GM23338 (cell line): ENCODE measurements at regions not wholly inside any gene's neighbourhood (a gene's known extent, or its start where the extent isn't known, plus 50 kb on each side); places are given as distances from the start of the nearest gene placed in this dataset.

ENCODE experiments used
- ATAC-seq: fragments of 200-7000 bp; cut with Tn5 transposase; 3 replicates; pipeline ENCODE4 v1.9.1; 2020
- DNase-seq: peaks from one replicate; pipeline ENCODE4 v3.0.0-alpha.2; 2015; ENCODE audit warnings: low spot score
- H2AFZ ChIP-seq: fragments of 200-600 bp; sonication (generic); 2 replicates; pipeline ENCODE4 v1.8.0; 2016; ENCODE audit warnings: antibody characterized with exemption, mild to moderate bottlenecking, moderate library complexity
- H3F3A ChIP-seq: fragments of 200-600 bp; sonication (generic); replicated peaks from 2 replicates; pipeline ENCODE4 v1.8.0; 2017; ENCODE audit warnings: antibody characterized with exemption, mixed run types, low read depth
- H3K27ac ChIP-seq: fragments of 200-600 bp; sonication (generic); 2 replicates; pipeline ENCODE4 v1.6.1; 2016; ENCODE audit warnings: low read depth
- H3K27me3 ChIP-seq: fragments of 200-600 bp; sonication (generic); 2 replicates; pipeline ENCODE4 v1.8.0; 2016; ENCODE audit warnings: mild to moderate bottlenecking, mixed run types, moderate library complexity; ENCODE audit not compliant: insufficient read depth
- H3K36me3 ChIP-seq: fragments of 200-600 bp; sonication (generic); 2 replicates; pipeline ENCODE4 v1.8.0; 2016; ENCODE audit warnings: mild to moderate bottlenecking; ENCODE audit not compliant: insufficient read depth
- H3K4me1 ChIP-seq: fragments of 200-600 bp; sonication (generic); 2 replicates; pipeline ENCODE4 v1.8.0; 2016; ENCODE audit warnings: mild to moderate bottlenecking, moderate library complexity; ENCODE audit not compliant: insufficient read depth
- H3K4me2 ChIP-seq: fragments of 200-600 bp; sonication (generic); 2 replicates; pipeline ENCODE4 v1.7.1; 2017; ENCODE audit warnings: mixed run types
- H3K4me3 ChIP-seq: fragments of 200-600 bp; sonication (generic); 2 replicates; pipeline ENCODE4 v1.6.1; 2016; ENCODE audit warnings: mixed run types
- H3K79me2 ChIP-seq: fragments of 200-600 bp; sonication (generic); replicated peaks from 2 replicates; pipeline ENCODE4 v1.8.0; 2017; ENCODE audit warnings: mild to moderate bottlenecking; ENCODE audit not compliant: insufficient read depth
- H3K9me2 ChIP-seq: fragments of 200-600 bp; sonication (generic); 2 replicates; pipeline ENCODE4 v1.8.0; 2017; ENCODE audit not compliant: insufficient read depth
- H4K20me1 ChIP-seq: fragments of 200-600 bp; sonication (generic); replicated peaks from 2 replicates; pipeline ENCODE4 v1.8.0; 2017; ENCODE audit warnings: mild to moderate bottlenecking; ENCODE audit not compliant: insufficient read depth
- H3K27ac Mint-ChIP-seq: 2 replicates; pipeline ENCODE4 v1.8.0; 2020; ENCODE audit warnings: inconsistent platforms, mild to moderate bottlenecking, moderate library complexity, mixed read lengths
- H3K27me3 Mint-ChIP-seq: 3 replicates; pipeline ENCODE4 v1.8.0; 2022; ENCODE audit warnings: low read depth, mild to moderate bottlenecking, moderate library complexity, mixed read lengths, inconsistent platforms; ENCODE audit not compliant: insufficient read depth, poor library complexity
- H3K36me3 Mint-ChIP-seq: 3 replicates; pipeline ENCODE4 v1.8.0; 2021; ENCODE audit warnings: low read depth, mild to moderate bottlenecking, inconsistent platforms, moderate library complexity, mixed read lengths
- H3K4me1 Mint-ChIP-seq: 3 replicates; pipeline ENCODE4 v1.8.0; 2020; ENCODE audit warnings: mild to moderate bottlenecking, inconsistent platforms, mixed read lengths
- H3K4me3 Mint-ChIP-seq: 3 replicates; pipeline ENCODE4 v1.8.0; 2021; ENCODE audit warnings: moderate library complexity, mild to moderate bottlenecking, inconsistent platforms, mixed read lengths
- H3K9me3 Mint-ChIP-seq: 3 replicates; pipeline ENCODE4 v1.8.0; 2020; ENCODE audit warnings: moderate library complexity, mild to moderate bottlenecking, inconsistent platforms, mixed read lengths
- CREB1 ChIP-seq: fragments of 250-450 bp; sonication (Bioruptor Pico); IDR thresholded peaks from 2 replicates; pipeline ENCODE4 v1.5.0; 2020; ENCODE audit warnings: low read depth, mild to moderate bottlenecking, moderate library complexity
- ETS1 ChIP-seq: IDR thresholded peaks from 2 replicates; pipeline ENCODE4 v1.6.1; 2016; ENCODE audit warnings: antibody characterized with exemption
- EZH2 ChIP-seq: fragments of 200-600 bp; sonication (generic); IDR thresholded peaks from one replicate; pipeline ENCODE4 v1.8.0; 2017; ENCODE audit warnings: antibody characterized with exemption, mild to moderate bottlenecking, low read depth; ENCODE audit not compliant: unreplicated experiment
- EZH2phosphoT487 ChIP-seq: fragments of 200-600 bp; sonication (generic); IDR thresholded peaks from one replicate; pipeline ENCODE4 v1.8.1; 2018; ENCODE audit warnings: antibody characterized with exemption; ENCODE audit not compliant: unreplicated experiment
- JUNB ChIP-seq: IDR thresholded peaks from one replicate; pipeline ENCODE4 v1.6.1; 2016; ENCODE audit warnings: antibody characterized with exemption; ENCODE audit not compliant: unreplicated experiment
- NANOG ChIP-seq: IDR thresholded peaks from 2 replicates; pipeline ENCODE4 v1.6.1; 2016; ENCODE audit warnings: antibody characterized with exemption, borderline replicate concordance
- POLR2AphosphoS5 ChIP-seq: IDR thresholded peaks from 2 replicates; pipeline ENCODE4 v1.6.1; 2016; ENCODE audit warnings: antibody characterized with exemption, low read depth
- REST ChIP-seq: IDR thresholded peaks from one replicate; pipeline ENCODE4 v1.6.1; 2018; ENCODE audit warnings: antibody characterized with exemption; ENCODE audit not compliant: unreplicated experiment
- STAT1 ChIP-seq: IDR thresholded peaks from one replicate; pipeline ENCODE4 v1.6.1; 2016; ENCODE audit warnings: antibody characterized with exemption; ENCODE audit not compliant: unreplicated experiment
- ZNF114 ChIP-seq: fragments of 250-450 bp; sonication (Bioruptor Pico); IDR thresholded peaks from 2 replicates; pipeline ENCODE4 v1.5.0; 2020; ENCODE audit warnings: mild to moderate bottlenecking, moderate library complexity
- ZNF331 ChIP-seq: fragments of 250-450 bp; sonication (Bioruptor Pico); IDR thresholded peaks from 2 replicates; pipeline ENCODE4 v1.5.0; 2020; ENCODE audit warnings: low read depth, mild to moderate bottlenecking, moderate library complexity
- ZNF462 ChIP-seq: fragments of 250-450 bp; sonication (Bioruptor Pico); IDR thresholded peaks from 2 replicates; pipeline ENCODE4 v1.5.0; 2020; ENCODE audit warnings: mild to moderate bottlenecking, moderate library complexity
- TF ChIP-seq, protein P1 (sequence below), 2 experiments: fragments of 200-600 bp in 1 of 2; sonication (generic) in 1 of 2; conservative IDR thresholded peaks; 2 replicates each; pipeline versions ENCODE4 v1.5.1 to v1.6.1; 2016 to 2017; ENCODE audit warnings: antibody characterized with exemption in 2 of 2, low read depth in 2 of 2, mild to moderate bottlenecking in 2 of 2, moderate library complexity in 1 of 2

DNA sequence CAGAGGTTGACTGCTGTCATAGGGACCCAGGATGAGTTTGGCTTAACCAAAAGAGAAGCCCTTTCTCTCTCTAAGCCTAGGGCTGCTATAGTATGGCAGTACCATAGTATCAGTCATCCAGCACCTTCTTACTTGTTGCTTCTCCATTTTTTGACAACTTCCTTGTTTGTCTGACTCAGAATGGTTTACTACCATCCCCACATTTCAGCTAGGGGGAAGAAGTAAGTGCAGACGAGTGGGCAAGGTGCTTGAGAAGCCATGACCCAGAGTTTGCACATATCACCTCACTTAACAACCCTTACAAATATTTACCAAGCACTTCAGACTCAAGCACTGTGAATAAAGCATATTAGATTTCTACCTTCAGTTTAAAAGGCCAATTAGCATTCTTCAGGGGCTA lies 289.9 kb upstream of the TSHZ2 start (continued):
- TF ChIP-seq ZNF462 (CRISPR knock-in tag) = no peak

DNA sequence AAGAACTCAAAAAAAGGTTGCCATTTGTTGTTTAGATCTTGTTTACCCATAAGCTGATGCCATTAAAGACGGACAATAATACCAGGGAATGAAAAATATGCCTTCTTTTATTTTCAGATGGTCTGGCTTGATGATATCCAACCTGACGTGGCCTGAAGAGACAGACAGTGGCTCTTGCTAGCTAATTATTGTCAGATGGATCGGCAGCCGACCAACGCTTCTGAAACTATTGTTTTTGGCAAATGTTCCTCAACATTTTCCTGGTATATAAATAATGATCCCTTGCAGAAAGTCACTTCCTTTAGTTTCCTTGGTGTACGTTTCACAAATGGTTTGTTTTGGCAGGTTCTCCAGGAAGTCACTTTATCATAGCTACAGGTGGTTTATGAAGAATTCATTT lies 290.9 kb upstream of the TSHZ2 start:
- H3K27me3 Mint-ChIP-seq = peaks cover 3% of the 10 kb centered on the region
- H3K27ac Mint-ChIP-seq = no peak overlapping the region
- DNase-seq (no peak), ATAC-seq (no peak)
- H3K4me3 ChIP-seq = no peak overlapping the region
- H2AFZ ChIP-seq = no peak overlapping the region
- H3K4me2 ChIP-seq = no peak overlapping the region
- no peak overlapping the region for H3K4me3 Mint-ChIP-seq
- H3K4me1 Mint-ChIP-seq = peaks cover 16% of the 10 kb centered on the region
- H4K20me1 ChIP-seq = no peaks in the 10 kb centered on the region
- no peaks in the 10 kb centered on the region for H3K27me3 ChIP-seq
- no peak overlapping the region for H3K27ac ChIP-seq
- peaks cover 10% of the 10 kb centered on the region for H3K4me1 ChIP-seq
- H3K79me2 ChIP-seq = no peaks in the 10 kb centered on the region
- H3K9me2 ChIP-seq = peaks cover 8% of the 10 kb centered on the region; the same call in 1 of the 2 replicates
- H3K9me3 Mint-ChIP-seq = no peaks in the 10 kb centered on the region; the same call in 2 of the 3 replicates
- no peaks in the 10 kb centered on the region for H3F3A ChIP-seq
- H3K36me3 ChIP-seq = no peaks in the 10 kb centered on the region
- no peaks in the 10 kb centered on the region for H3K36me3 Mint-ChIP-seq
- TF ChIP-seq STAT1 (no peak), NANOG (no peak), CREB1 (no peak), JUNB (no peak), EZH2phosphoT487 (no peak), ETS1 (no peak), ZNF331 (CRISPR knock-in tag) (no peak), POLR2AphosphoS5 (no peak), EZH2 (no peak), REST (no peak), ZNF114 (CRISPR knock-in tag) (no peak)
- TF ChIP-seq, protein P1, sequence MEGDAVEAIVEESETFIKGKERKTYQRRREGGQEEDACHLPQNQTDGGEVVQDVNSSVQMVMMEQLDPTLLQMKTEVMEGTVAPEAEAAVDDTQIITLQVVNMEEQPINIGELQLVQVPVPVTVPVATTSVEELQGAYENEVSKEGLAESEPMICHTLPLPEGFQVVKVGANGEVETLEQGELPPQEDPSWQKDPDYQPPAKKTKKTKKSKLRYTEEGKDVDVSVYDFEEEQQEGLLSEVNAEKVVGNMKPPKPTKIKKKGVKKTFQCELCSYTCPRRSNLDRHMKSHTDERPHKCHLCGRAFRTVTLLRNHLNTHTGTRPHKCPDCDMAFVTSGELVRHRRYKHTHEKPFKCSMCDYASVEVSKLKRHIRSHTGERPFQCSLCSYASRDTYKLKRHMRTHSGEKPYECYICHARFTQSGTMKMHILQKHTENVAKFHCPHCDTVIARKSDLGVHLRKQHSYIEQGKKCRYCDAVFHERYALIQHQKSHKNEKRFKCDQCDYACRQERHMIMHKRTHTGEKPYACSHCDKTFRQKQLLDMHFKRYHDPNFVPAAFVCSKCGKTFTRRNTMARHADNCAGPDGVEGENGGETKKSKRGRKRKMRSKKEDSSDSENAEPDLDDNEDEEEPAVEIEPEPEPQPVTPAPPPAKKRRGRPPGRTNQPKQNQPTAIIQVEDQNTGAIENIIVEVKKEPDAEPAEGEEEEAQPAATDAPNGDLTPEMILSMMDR (conservative IDR thresholded peaks at IDR 0.05; ENCODE audit: low read depth in 2 of 2) = no peak
